Nucleus accumbens (tissue), 56 donors: ENCODE measurements at regions not wholly inside any gene's neighbourhood (a gene's known extent, or its start where the extent isn't known, plus 50 kb on each side); places are given as distances from the start of the nearest gene placed in this dataset.

Experiments
- DNase-seq, 56 donors: peaks; one replicate each; lab custom pipeline; 2025; lab: John Stamatoyannopoulos, UW

GRCh38 chr6:40083141-40083920 lies 149.1 kb upstream of the MOCS1 start:
- DNase-seq: no peak

- DNase-seq: no peak
Measured at GRCh38 chr6:40082278-40083043, 148.2 kb upstream of the MOCS1 start.

GRCh38 chr6:40077736-40078135 lies 143.5 kb upstream of the MOCS1 start:
- no peak for DNase-seq

GRCh38 chr6:40077315-40077714 lies 143.1 kb upstream of the MOCS1 start:
- DNase-seq: no peak

- DNase-seq: no peak
Measured at GRCh38 chr6:40075056-40075590, 140.9 kb upstream of the MOCS1 start.

GRCh38 chr6:40074306-40075055 lies 140.2 kb upstream of the MOCS1 start:
- DNase-seq: no peak

GRCh38 chr6:40066372-40066771 lies 132.1 kb upstream of the MOCS1 start:
- no peak for DNase-seq

GRCh38 chr6:40056865-40057264 lies 122.6 kb upstream of the MOCS1 start:
- DNase-seq: no peak

- no peak for DNase-seq
Measured at GRCh38 chr6:40054602-40055001, 120.3 kb upstream of the MOCS1 start.

- no peak for DNase-seq
Measured at GRCh38 chr6:40054186-40054585, 119.9 kb upstream of the MOCS1 start.

- DNase-seq: no peak
Measured at GRCh38 chr6:40049128-40049527, 114.9 kb upstream of the MOCS1 start.

GRCh38 chr6:40044196-40044595 lies 109.9 kb upstream of the MOCS1 start:
- no peak for DNase-seq

- DNase-seq: no peak
Measured at GRCh38 chr6:40042232-40042631, 108.0 kb upstream of the MOCS1 start.

GRCh38 chr6:40039042-40039441 lies 104.8 kb upstream of the MOCS1 start:
- no peak for DNase-seq

- no peak for DNase-seq
Measured at GRCh38 chr6:40038626-40039025, 104.4 kb upstream of the MOCS1 start.

- DNase-seq: no peak
Measured at GRCh38 chr6:40037271-40037670, 103.0 kb upstream of the MOCS1 start.

- DNase-seq: no peak
Measured at GRCh38 chr6:40036186-40036585, 101.9 kb upstream of the MOCS1 start.

GRCh38 chr6:40028449-40028848 lies 94.2 kb upstream of the MOCS1 start:
- DNase-seq: no peak

- DNase-seq: no peak
Measured at GRCh38 chr6:40022867-40023266, 88.6 kb upstream of the MOCS1 start.

- no peak for DNase-seq
Measured at GRCh38 chr6:40020166-40020565, 85.9 kb upstream of the MOCS1 start.

- no peak for DNase-seq
Measured at GRCh38 chr6:40015530-40015929, 81.3 kb upstream of the MOCS1 start.
